Breast epithelium (tissue), 3 donors: ENCODE measurements at regions not wholly inside any gene's neighbourhood (a gene's known extent, or its start where the extent isn't known, plus 50 kb on each side); places are given as distances from the start of the nearest gene placed in this dataset.

Experiments
- CTCF ChIP-seq, 3 donors: fragments of 450-650 bp; IDR thresholded peaks; one replicate each; pipeline ENCODE4 v1.5.1; 2016 to 2017; ENCODE audit warnings: antibody characterized with exemption in 3 of 3, mild to moderate bottlenecking in 3 of 3, moderate library complexity in 3 of 3
- POLR2A ChIP-seq: fragments of 450-650 bp; IDR thresholded peaks from one replicate; pipeline ENCODE4 v1.6.1; 2016; ENCODE audit warnings: antibody characterized with exemption, mild to moderate bottlenecking, moderate library complexity
- POLR2AphosphoS5 ChIP-seq, 3 donors: sonication (generic); formaldehyde crosslinking; IDR thresholded peaks; one replicate each; pipeline ENCODE4 v1.6.1; 2017; ENCODE audit warnings: antibody characterized with exemption in 3 of 3

DNA sequence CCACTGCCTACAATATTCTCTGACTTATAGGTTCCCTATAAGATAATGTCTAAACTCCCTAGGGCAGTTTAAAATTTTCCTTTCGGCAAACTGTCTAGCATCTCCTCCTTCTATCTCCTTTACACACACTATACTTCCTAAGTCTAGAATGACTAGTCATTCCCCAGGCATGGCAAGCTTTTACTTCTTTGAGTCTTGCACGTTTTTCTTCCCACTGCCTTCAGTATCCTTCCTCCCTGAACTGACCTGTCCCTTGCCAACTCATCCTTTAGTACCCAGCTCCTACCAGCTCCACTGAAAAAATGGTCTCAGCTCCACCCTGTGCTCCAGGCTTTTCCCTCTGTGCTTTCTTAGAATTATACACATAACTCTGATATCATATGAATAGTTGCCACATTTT, 93.8 kb upstream of the KBTBD8 start:
- TF ChIP-seq CTCF (IDR thresholded peaks at IDR 0.05) (no peak), POLR2A (no peak), POLR2AphosphoS5 (IDR thresholded peaks at IDR 0.05) (no peak)
